H9 (cell line): ENCODE measurements at regions not wholly inside any gene's neighbourhood (a gene's known extent, or its start where the extent isn't known, plus 50 kb on each side); places are given as distances from the start of the nearest gene placed in this dataset.

Experiments used
- DNase-seq: peaks from one replicate; pipeline ENCODE4 v3.0.0-alpha.2; 2017
- H2AFZ ChIP-seq: one replicate; pipeline ENCODE4 v1.6.1; 2013; ENCODE audit warnings: mild to moderate bottlenecking, low read length, control low read depth, moderate library complexity
- H2AK5ac ChIP-seq: 2 replicates; pipeline ENCODE4 v1.6.1; 2013; ENCODE audit warnings: low read length, control low read depth, mixed read lengths; ENCODE audit not compliant: insufficient read length
- H2BK120ac ChIP-seq: one replicate; pipeline ENCODE4 v1.6.1; 2013; ENCODE audit warnings: low read depth, mild to moderate bottlenecking, low read length, control low read depth, inconsistent platforms; ENCODE audit not compliant: poor library complexity, severe bottlenecking
- H2BK12ac ChIP-seq: 2 replicates; pipeline ENCODE4 v1.6.1; 2013; ENCODE audit warnings: low read length, control low read depth, mixed read lengths, low read depth; ENCODE audit not compliant: insufficient read length
- H2BK15ac ChIP-seq: 2 replicates; pipeline ENCODE4 v1.6.1; 2013; ENCODE audit warnings: low read depth, low read length, control low read depth
- H2BK20ac ChIP-seq: one replicate; pipeline ENCODE4 v1.6.1; 2013; ENCODE audit warnings: low read depth, mild to moderate bottlenecking, low read length, control low read depth, inconsistent platforms; ENCODE audit not compliant: poor library complexity, severe bottlenecking
- H2BK5ac ChIP-seq: 2 replicates; pipeline ENCODE4 v1.6.1; 2013; ENCODE audit warnings: low read length, control low read depth, mixed read lengths; ENCODE audit not compliant: insufficient read length
- H3K14ac ChIP-seq: 2 replicates; pipeline ENCODE4 v1.6.1; 2013; ENCODE audit warnings: low read length, control low read depth; ENCODE audit not compliant: insufficient read depth
- H3K18ac ChIP-seq: 2 replicates; pipeline ENCODE4 v1.6.1; 2013; ENCODE audit warnings: low read depth, mild to moderate bottlenecking, mixed read lengths, low read length, control low read depth; ENCODE audit not compliant: insufficient read length
- H3K23ac ChIP-seq: 2 replicates; pipeline ENCODE4 v1.6.1; 2013; ENCODE audit warnings: low read length, control low read depth, mixed read lengths, low read depth; ENCODE audit not compliant: insufficient read length
- H3K23me2 ChIP-seq: 2 replicates; pipeline ENCODE4 v1.6.1; 2013; ENCODE audit warnings: low read depth, mild to moderate bottlenecking, mixed read lengths, low read length, control low read depth; ENCODE audit not compliant: insufficient read length, poor library complexity, severe bottlenecking
- H3K27ac ChIP-seq: 2 replicates; pipeline ENCODE4 v1.5.1; 2013; ENCODE audit warnings: low read length, control low read depth, mixed read lengths, low read depth; ENCODE audit not compliant: insufficient read length
- H3K27me3 ChIP-seq: 2 replicates; pipeline ENCODE4 v1.6.1; 2013; ENCODE audit warnings: low read length, control low read depth, inconsistent platforms; ENCODE audit not compliant: insufficient read depth
- H3K4ac ChIP-seq: 2 replicates; pipeline ENCODE4 v1.6.1; 2013; ENCODE audit warnings: low read depth, mild to moderate bottlenecking, control low read depth, inconsistent platforms, low read length, moderate library complexity
- H3K4me1 ChIP-seq: 2 replicates; pipeline ENCODE4 v1.6.1; 2013; ENCODE audit warnings: low read length, control low read depth, inconsistent platforms; ENCODE audit not compliant: insufficient read depth
- H3K4me2 ChIP-seq: 2 replicates; pipeline ENCODE4 v1.6.1; 2013; ENCODE audit warnings: low read length, control low read depth, mixed read lengths; ENCODE audit not compliant: insufficient read length, insufficient read depth
- H3K56ac ChIP-seq: 2 replicates; pipeline ENCODE4 v1.6.1; 2013; ENCODE audit warnings: low read depth, mild to moderate bottlenecking, mixed read lengths, low read length, control low read depth; ENCODE audit not compliant: insufficient read length
- H3K79me1 ChIP-seq: 2 replicates; pipeline ENCODE4 v1.6.1; 2013; ENCODE audit warnings: low read depth, mild to moderate bottlenecking, moderate library complexity, low read length, control low read depth, inconsistent platforms; ENCODE audit not compliant: insufficient read depth, poor library complexity, severe bottlenecking
- H3K79me2 ChIP-seq: 2 replicates; pipeline ENCODE4 v1.6.1; 2013; ENCODE audit warnings: low read length, control low read depth, inconsistent platforms; ENCODE audit not compliant: insufficient read depth
- H3K9ac ChIP-seq: 2 replicates; pipeline ENCODE4 v1.6.1; 2013; ENCODE audit warnings: low read length, control low read depth, mixed read lengths; ENCODE audit not compliant: insufficient read length; ENCODE audit errors: extremely low read depth
- H3K9me3 ChIP-seq: one replicate; pipeline ENCODE4 v1.6.1; 2013; ENCODE audit warnings: low read depth, low read length, inconsistent platforms; ENCODE audit not compliant: control insufficient read depth
- H3T11ph ChIP-seq: one replicate; pipeline ENCODE4 v1.6.1; 2013; ENCODE audit warnings: mild to moderate bottlenecking, low read length, control low read depth, inconsistent platforms
- H4K20me1 ChIP-seq: one replicate; pipeline ENCODE4 v1.6.1; 2013; ENCODE audit not compliant: control insufficient read depth, insufficient read length, insufficient read depth
- H4K5ac ChIP-seq: 2 replicates; pipeline ENCODE4 v1.6.1; 2013; ENCODE audit warnings: low read depth, mild to moderate bottlenecking, mixed read lengths, low read length, control low read depth; ENCODE audit not compliant: insufficient read length
- H4K8ac ChIP-seq: replicated peaks from 2 replicates; pipeline ENCODE4 v1.6.1; 2013; ENCODE audit warnings: low read length, control low read depth, mixed read lengths, low read depth; ENCODE audit not compliant: insufficient read length
- H4K91ac ChIP-seq: 2 replicates; pipeline ENCODE4 v1.6.1; 2013; ENCODE audit warnings: low read depth, mild to moderate bottlenecking, moderate library complexity, mixed read lengths, low read length, control low read depth; ENCODE audit not compliant: insufficient read length
- H3K27ac Mint-ChIP-seq, 3 experiments: 2 replicates in 2 of 3; 3 replicates in 1 of 3; pipeline ENCODE4 v1.8.0; 2020 to 2021; ENCODE audit warnings: mixed read lengths in 3 of 3, mild to moderate bottlenecking in 1 of 3, moderate library complexity in 1 of 3
- H3K27me3 Mint-ChIP-seq: 2 replicates; pipeline ENCODE4 v1.8.0; 2021; ENCODE audit warnings: low read depth, mild to moderate bottlenecking, moderate library complexity, mixed read lengths
- H3K36me3 Mint-ChIP-seq, 3 experiments: 2 replicates in 2 of 3; 3 replicates in 1 of 3; pipeline ENCODE4 v1.8.0; 2020 to 2021; ENCODE audit warnings: low read depth in 3 of 3, mixed read lengths in 3 of 3; ENCODE audit not compliant: insufficient read depth in 1 of 3
- H3K4me1 Mint-ChIP-seq, 2 experiments: 2 replicates each; pipeline ENCODE4 v1.8.0; 2020; ENCODE audit warnings: mixed read lengths in 2 of 2
- H3K4me3 Mint-ChIP-seq, 2 experiments: 2 replicates in 1 of 2; 3 replicates in 1 of 2; pipeline ENCODE4 v1.8.0; 2020 to 2021; ENCODE audit warnings: mild to moderate bottlenecking in 2 of 2, mixed read lengths in 2 of 2, moderate library complexity in 1 of 2
- H3K9me3 Mint-ChIP-seq, 2 experiments: 2 replicates in 1 of 2; 3 replicates in 1 of 2; pipeline ENCODE4 v1.8.0; 2020; ENCODE audit warnings: mild to moderate bottlenecking in 2 of 2, mixed read lengths in 2 of 2, moderate library complexity in 1 of 2
- WGBS: extraction: QIAGEN DNeasy Blood & Tissue Kit; methylation state at CpG from one replicate; pipeline ENCODE4 v1.1.7; 2013; ENCODE audit warnings: missing lambda C conversion rate, low lambda C conversion rate, mixed read lengths; ENCODE audit not compliant: insufficient read length; ENCODE audit errors: extremely low coverage; 5-methylcytosine and 5-hydroxymethylcytosine counted together
- TF ChIP-seq, protein P1 (sequence below): fragments of 200-600 bp; sonication (generic); conservative IDR thresholded peaks from 3 replicates; pipeline ENCODE4 v1.8.0; 2021; ENCODE audit warnings: antibody characterized with exemption, mild to moderate bottlenecking

DNA sequence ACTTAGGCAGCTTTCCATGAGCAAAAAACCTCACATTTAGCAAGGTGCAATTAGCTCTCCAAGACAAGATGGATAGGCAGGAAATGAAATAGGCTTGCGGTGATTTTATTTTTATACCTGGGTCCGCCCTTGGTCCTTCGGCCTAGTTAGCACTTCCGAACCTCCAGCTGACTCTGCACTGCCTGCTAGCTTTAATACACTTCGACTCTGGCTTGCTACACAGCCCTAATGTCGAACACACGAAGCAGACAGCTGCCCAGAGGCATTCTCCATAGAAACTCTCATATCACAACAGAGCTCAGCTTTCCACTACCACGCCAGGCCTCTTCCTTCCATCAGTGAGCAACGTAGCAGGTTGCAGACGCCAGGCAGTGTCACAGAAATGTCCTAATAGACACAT lies 688.0 kb downstream of the VRK1 start:
- Histone ChIP-seq H2AK5ac (no peak overlapping the region), H3K4ac (no peak overlapping the region), H2BK120ac (no peak overlapping the region), H3K9me3 (no peaks in the 10 kb centered on the region), H3K79me2 (no peaks in the 10 kb centered on the region), H3K56ac (no peak overlapping the region), H3T11ph (no peak overlapping the region), H2BK5ac (no peak overlapping the region), H3K23ac (no peak overlapping the region), H3K4me1 (no peaks in the 10 kb centered on the region), H2BK20ac (no peak overlapping the region), H3K18ac (no peak overlapping the region), H2BK12ac (no peak overlapping the region), H3K9ac (no peak overlapping the region), H4K5ac (no peak overlapping the region), H4K91ac (no peak overlapping the region), H3K14ac (no peak overlapping the region), H2BK15ac (no peak overlapping the region), H2AFZ (no peak overlapping the region), H3K79me1 (no peaks in the 10 kb centered on the region), H3K4me2 (no peak overlapping the region), H3K23me2 (no peaks in the 10 kb centered on the region), H3K27ac (no peak overlapping the region), H4K20me1 (no peaks in the 10 kb centered on the region), H4K8ac (no peak overlapping the region), H3K27me3 (no peaks in the 10 kb centered on the region)
- no peak for DNase-seq
- no peak overlapping the region for H3K27ac Mint-ChIP-seq
- TF ChIP-seq, protein P1, sequence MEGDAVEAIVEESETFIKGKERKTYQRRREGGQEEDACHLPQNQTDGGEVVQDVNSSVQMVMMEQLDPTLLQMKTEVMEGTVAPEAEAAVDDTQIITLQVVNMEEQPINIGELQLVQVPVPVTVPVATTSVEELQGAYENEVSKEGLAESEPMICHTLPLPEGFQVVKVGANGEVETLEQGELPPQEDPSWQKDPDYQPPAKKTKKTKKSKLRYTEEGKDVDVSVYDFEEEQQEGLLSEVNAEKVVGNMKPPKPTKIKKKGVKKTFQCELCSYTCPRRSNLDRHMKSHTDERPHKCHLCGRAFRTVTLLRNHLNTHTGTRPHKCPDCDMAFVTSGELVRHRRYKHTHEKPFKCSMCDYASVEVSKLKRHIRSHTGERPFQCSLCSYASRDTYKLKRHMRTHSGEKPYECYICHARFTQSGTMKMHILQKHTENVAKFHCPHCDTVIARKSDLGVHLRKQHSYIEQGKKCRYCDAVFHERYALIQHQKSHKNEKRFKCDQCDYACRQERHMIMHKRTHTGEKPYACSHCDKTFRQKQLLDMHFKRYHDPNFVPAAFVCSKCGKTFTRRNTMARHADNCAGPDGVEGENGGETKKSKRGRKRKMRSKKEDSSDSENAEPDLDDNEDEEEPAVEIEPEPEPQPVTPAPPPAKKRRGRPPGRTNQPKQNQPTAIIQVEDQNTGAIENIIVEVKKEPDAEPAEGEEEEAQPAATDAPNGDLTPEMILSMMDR = no peak
- no CpG with 5 or more reads among the region's 10 CpGs for WGBS
- no peaks in the 10 kb centered on the region for H3K27me3 Mint-ChIP-seq
- H3K9me3 Mint-ChIP-seq = no peaks in the 10 kb centered on the region
- H3K4me1 Mint-ChIP-seq = no peaks in the 10 kb centered on the region
- H3K4me3 Mint-ChIP-seq = no peak overlapping the region
- no peaks in the 10 kb centered on the region for H3K36me3 Mint-ChIP-seq
